ENCODE measurements at regions not wholly inside any gene's neighbourhood (a gene's known extent, or its start where the extent isn't known, plus 50 kb on each side); places are given as distances from the start of the nearest gene placed in this dataset.
A peak's percentile ranks its signal among the peaks of the same experiment; 100 is the strongest.

GRCh38 chr7:84633-85020 lies 107.7 kb upstream of the FAM20C start:
- H3K4me3 Mint-ChIP-seq (ENCODE audit: unreplicated experiment), result no peak overlapping the region
- Histone ChIP-seq H3K9ac (ENCODE audit: low read length) (no peak overlapping the region), H4K20me1 (ENCODE audit: insufficient read depth, low read length) (no peaks in the 10 kb centered on the region), H3K4me3 (ENCODE audit: insufficient read depth, low read depth, low read length) (no peak overlapping the region), H3K79me2 (ENCODE audit: insufficient read depth, low read length) (no peaks in the 10 kb centered on the region), H3K9me3 (ENCODE audit: insufficient read depth, low read depth, low read length) (no peaks in the 10 kb centered on the region), H3K4me2 (ENCODE audit: low read length) (no peak overlapping the region), H3K27ac (ENCODE audit: low read depth, low read length) (no peak overlapping the region), H3K4me1 (ENCODE audit: insufficient read depth, low read length) (peaks cover 33% of the 10 kb centered on the region), H3K27me3 (ENCODE audit: insufficient read depth, low read length) (peaks cover 6% of the 10 kb centered on the region), H2AFZ (ENCODE audit: low read depth, low read length) (no peak overlapping the region), H3K36me3 (ENCODE audit: insufficient read depth, low read length) (no peaks in the 10 kb centered on the region)
- no peaks in the 10 kb centered on the region for H3K36me3 Mint-ChIP-seq (ENCODE audit: low read depth, unreplicated experiment)
- FAIRE-seq (no peak), DNase-seq (ENCODE audit: low read depth) (no peak)
- no peaks in the 10 kb centered on the region for H3K9me3 Mint-ChIP-seq (ENCODE audit: unreplicated experiment)
- peaks cover 8% of the 10 kb centered on the region for H3K4me1 Mint-ChIP-seq (ENCODE audit: low read depth, unreplicated experiment)
- no peak overlapping the region for H3K27ac Mint-ChIP-seq (ENCODE audit: unreplicated experiment)
- H3K27me3 Mint-ChIP-seq (ENCODE audit: low read depth, unreplicated experiment), result peaks cover 72% of the 10 kb centered on the region
- TF ChIP-seq EZH2 (IDR thresholded peaks at IDR 0.05; ENCODE audit: insufficient read depth, low read length) (no peak), CTCF (IDR thresholded peaks at IDR 0.05; ENCODE audit: insufficient read depth, low read depth, low read length) (no peak)

- Histone ChIP-seq H3K79me2 (ENCODE audit: insufficient read depth, low read length) (no peaks in the 10 kb centered on the region), H3K27ac (ENCODE audit: low read depth, low read length) (no peak overlapping the region), H3K4me1 (ENCODE audit: insufficient read depth, low read length) (peaks cover 40% of the 10 kb centered on the region), H3K36me3 (ENCODE audit: insufficient read depth, low read length) (no peaks in the 10 kb centered on the region), H2AFZ (ENCODE audit: low read depth, low read length) (no peak overlapping the region), H4K20me1 (ENCODE audit: insufficient read depth, low read length) (no peaks in the 10 kb centered on the region), H3K4me3 (ENCODE audit: insufficient read depth, low read depth, low read length) (no peak overlapping the region), H3K9ac (ENCODE audit: low read length) (no peak overlapping the region), H3K27me3 (ENCODE audit: insufficient read depth, low read length) (peaks cover 6% of the 10 kb centered on the region), H3K9me3 (ENCODE audit: insufficient read depth, low read depth, low read length) (no peaks in the 10 kb centered on the region), H3K4me2 (ENCODE audit: low read length) (peak overlapping the region; percentile 37)
- Mint-ChIP-seq H3K4me1 (ENCODE audit: low read depth, unreplicated experiment) (peaks cover 14% of the 10 kb centered on the region), H3K9me3 (ENCODE audit: unreplicated experiment) (no peaks in the 10 kb centered on the region), H3K27ac (ENCODE audit: unreplicated experiment) (no peak overlapping the region), H3K27me3 (ENCODE audit: low read depth, unreplicated experiment) (peaks cover 68% of the 10 kb centered on the region), H3K4me3 (ENCODE audit: unreplicated experiment) (no peak overlapping the region), H3K36me3 (ENCODE audit: low read depth, unreplicated experiment) (no peaks in the 10 kb centered on the region)
- FAIRE-seq (no peak), DNase-seq (ENCODE audit: low read depth) (peak; percentile 84)
- TF ChIP-seq CTCF (IDR thresholded peaks at IDR 0.05; ENCODE audit: insufficient read depth, low read depth, low read length), result no peak
- TF ChIP-seq EZH2 (IDR thresholded peaks at IDR 0.05; ENCODE audit: insufficient read depth, low read length), result no peak
Observed at GRCh38 chr7:85074-85882, 107.1 kb upstream of the FAM20C start.

GRCh38 chr7:85883-86515 lies 106.4 kb upstream of the FAM20C start:
- no peaks in the 10 kb centered on the region for H3K36me3 ChIP-seq (ENCODE audit: insufficient read depth, low read length)
- peaks cover 63% of the 10 kb centered on the region for H3K27me3 Mint-ChIP-seq (ENCODE audit: low read depth, unreplicated experiment)
- no peaks in the 10 kb centered on the region for H4K20me1 ChIP-seq (ENCODE audit: insufficient read depth, low read length)
- no peak overlapping the region for H3K9ac ChIP-seq (ENCODE audit: low read length)
- no peak overlapping the region for H3K4me3 ChIP-seq (ENCODE audit: insufficient read depth, low read depth, low read length)
- H3K4me1 ChIP-seq (ENCODE audit: insufficient read depth, low read length), result peaks cover 47% of the 10 kb centered on the region
- TF ChIP-seq EZH2 (IDR thresholded peaks at IDR 0.05; ENCODE audit: insufficient read depth, low read length), result no peak
- TF ChIP-seq CTCF (IDR thresholded peaks at IDR 0.05; ENCODE audit: insufficient read depth, low read depth, low read length), result no peak
- peaks cover 20% of the 10 kb centered on the region for H3K4me1 Mint-ChIP-seq (ENCODE audit: low read depth, unreplicated experiment)
- H3K4me3 Mint-ChIP-seq (ENCODE audit: unreplicated experiment), result no peak overlapping the region
- no peaks in the 10 kb centered on the region for H3K36me3 Mint-ChIP-seq (ENCODE audit: low read depth, unreplicated experiment)
- H3K79me2 ChIP-seq (ENCODE audit: insufficient read depth, low read length), result no peaks in the 10 kb centered on the region
- peak overlapping the region; percentile 37 for H3K4me2 ChIP-seq (ENCODE audit: low read length)
- no peak overlapping the region for H2AFZ ChIP-seq (ENCODE audit: low read depth, low read length)
- no peak for FAIRE-seq
- H3K27ac ChIP-seq (ENCODE audit: low read depth, low read length), result no peak overlapping the region
- no peak for DNase-seq (ENCODE audit: low read depth)
- H3K9me3 Mint-ChIP-seq (ENCODE audit: unreplicated experiment), result no peaks in the 10 kb centered on the region
- H3K27ac Mint-ChIP-seq (ENCODE audit: unreplicated experiment), result peak overlapping the region; percentile 11
- H3K27me3 ChIP-seq (ENCODE audit: insufficient read depth, low read length), result peaks cover 4% of the 10 kb centered on the region
- H3K9me3 ChIP-seq (ENCODE audit: insufficient read depth, low read depth, low read length), result no peaks in the 10 kb centered on the region
